ENCODE measurements at regions not wholly inside any gene's neighbourhood (a gene's known extent, or its start where the extent isn't known, plus 50 kb on each side); places are given as distances from the start of the nearest gene placed in this dataset.

- in situ Hi-C loops (cut with MboI; ENCODE audit: low pct_unique_long_range_greater_than_20kb, low sequenced_read_pairs) = no loop called here
- no peak for DNase-seq
These were observed 64.5 kb upstream of the PIP5K1B start for GRCh38 chr9:68640421-68641089.

GRCh38 chr9:68643901-68644809 lies 60.9 kb upstream of the PIP5K1B start:
- DNase-seq = peak; percentile 5
- in situ Hi-C loops (cut with MboI; ENCODE audit: low pct_unique_long_range_greater_than_20kb, low sequenced_read_pairs) = no loop called here

GRCh38 chr9:68644831-68645230 lies 60.2 kb upstream of the PIP5K1B start:
- no peak for DNase-seq
- in situ Hi-C loops (cut with MboI; ENCODE audit: low pct_unique_long_range_greater_than_20kb, low sequenced_read_pairs) = no loop called here

GRCh38 chr9:68648164-68648563 lies 56.9 kb upstream of the PIP5K1B start:
- in situ Hi-C loops (cut with MboI; ENCODE audit: low pct_unique_long_range_greater_than_20kb, low sequenced_read_pairs) = no loop called here

GRCh38 chr9:68648971-68649370 lies 56.1 kb upstream of the PIP5K1B start:
- no peak for DNase-seq
- in situ Hi-C loops (cut with MboI; ENCODE audit: low pct_unique_long_range_greater_than_20kb, low sequenced_read_pairs) = no loop called here

More at GRCh38 chr9:68648164-68648563, 56.9 kb upstream of the PIP5K1B start:
- no peak for DNase-seq

- DNase-seq = no peak
- in situ Hi-C loops (cut with MboI; ENCODE audit: low pct_unique_long_range_greater_than_20kb, low sequenced_read_pairs) = no loop called here
These were observed 53.7 kb upstream of the PIP5K1B start for GRCh38 chr9:68651280-68651893.

GRCh38 chr9:68653141-68653595 lies 51.9 kb upstream of the PIP5K1B start:
- in situ Hi-C loops (cut with MboI; ENCODE audit: low pct_unique_long_range_greater_than_20kb, low sequenced_read_pairs) = no loop called here
- DNase-seq = no peak

- in situ Hi-C loops (cut with MboI; ENCODE audit: low pct_unique_long_range_greater_than_20kb, low sequenced_read_pairs) = no loop called here
- DNase-seq = no peak
These were observed 51.0 kb upstream of the PIP5K1B start for GRCh38 chr9:68654075-68654474.
